HCT116 (cell line): ENCODE measurements at regions not wholly inside any gene's neighbourhood (a gene's known extent, or its start where the extent isn't known, plus 50 kb on each side); places are given as distances from the start of the nearest gene placed in this dataset.
"Not testable (repeated sequence)": the region's sequence is repeated elsewhere in the genome, so short reads cannot be mapped to it uniquely, and the experiment has no call there.

Experiments used
- EZH2 ChIP-seq: fragments of 200-600 bp; sonication (generic); IDR thresholded peaks from 2 replicates; pipeline ENCODE4 v1.6.1; 2017; ENCODE audit warnings: antibody characterized with exemption, mixed run types
- FOSL1 ChIP-seq: IDR thresholded peaks from 2 replicates; pipeline ENCODE4 v1.6.1; 2012; ENCODE audit warnings: low read depth
- POLR2A ChIP-seq: IDR thresholded peaks from 2 replicates; pipeline ENCODE4 v1.7.0; 2011; ENCODE audit warnings: borderline replicate concordance; ENCODE audit not compliant: insufficient read depth, insufficient read length; ENCODE audit errors: extremely low read depth
- RAD21 ChIP-seq: IDR thresholded peaks from 2 replicates; pipeline ENCODE4 v1.6.1; 2012; ENCODE audit warnings: low read depth, mild to moderate bottlenecking
- TCF7L2 ChIP-seq: IDR thresholded peaks from 2 replicates; pipeline ENCODE4 v1.7.0; 2011; ENCODE audit warnings: borderline replicate concordance, inconsistent platforms; ENCODE audit not compliant: insufficient read depth, insufficient read length; ENCODE audit errors: extremely low read depth
- ZNF274 ChIP-seq: fragments of 200-500 bp; sonication (Bioruptor generic); IDR thresholded peaks from 2 replicates; pipeline ENCODE4 v1.6.1; 2014; ENCODE audit warnings: mild to moderate bottlenecking, low read depth, low read length, inconsistent platforms
- TF ChIP-seq, protein P1 (sequence below), 3 experiments: fragments of 200-600 bp in 1 of 3; sonication (generic) in 1 of 3; IDR thresholded peaks in 2 of 3; conservative IDR thresholded peaks in 1 of 3; 2 replicates each; pipeline ENCODE4 v1.5.1; 2012 to 2017; ENCODE audit warnings: low read depth in 2 of 3, low read length in 2 of 3, antibody characterized with exemption in 1 of 3, borderline replicate concordance in 1 of 3, control low read depth in 1 of 3, mild to moderate bottlenecking in 1 of 3, mixed read lengths in 1 of 3, mixed run types in 1 of 3, moderate library complexity in 1 of 3; ENCODE audit not compliant: insufficient read depth in 1 of 3
- TF ChIP-seq, protein P2 (sequence below): IDR thresholded peaks from 2 replicates; pipeline ENCODE4 v1.6.1; 2012

DNA sequence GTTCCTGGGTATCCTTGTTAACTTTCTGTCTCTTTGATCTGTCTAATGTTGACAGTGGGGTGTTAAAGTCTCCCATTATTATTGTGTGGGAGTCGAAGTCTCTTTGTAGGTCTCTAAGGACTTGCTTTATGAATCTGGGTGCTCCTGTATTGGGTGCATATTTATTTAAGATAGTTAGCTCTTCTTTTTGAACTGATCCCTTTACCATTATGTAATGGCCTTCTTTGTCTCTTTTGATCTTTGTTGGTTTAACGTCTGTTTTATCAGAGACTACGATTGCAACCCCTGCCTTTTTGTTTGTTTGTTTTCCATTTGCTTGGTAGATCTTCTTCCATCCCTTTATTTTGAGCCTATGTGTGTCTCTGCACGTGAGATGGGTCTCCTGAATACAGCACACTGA, 612.4 kb upstream of the GBE1 start:
- TF ChIP-seq, protein P1, sequence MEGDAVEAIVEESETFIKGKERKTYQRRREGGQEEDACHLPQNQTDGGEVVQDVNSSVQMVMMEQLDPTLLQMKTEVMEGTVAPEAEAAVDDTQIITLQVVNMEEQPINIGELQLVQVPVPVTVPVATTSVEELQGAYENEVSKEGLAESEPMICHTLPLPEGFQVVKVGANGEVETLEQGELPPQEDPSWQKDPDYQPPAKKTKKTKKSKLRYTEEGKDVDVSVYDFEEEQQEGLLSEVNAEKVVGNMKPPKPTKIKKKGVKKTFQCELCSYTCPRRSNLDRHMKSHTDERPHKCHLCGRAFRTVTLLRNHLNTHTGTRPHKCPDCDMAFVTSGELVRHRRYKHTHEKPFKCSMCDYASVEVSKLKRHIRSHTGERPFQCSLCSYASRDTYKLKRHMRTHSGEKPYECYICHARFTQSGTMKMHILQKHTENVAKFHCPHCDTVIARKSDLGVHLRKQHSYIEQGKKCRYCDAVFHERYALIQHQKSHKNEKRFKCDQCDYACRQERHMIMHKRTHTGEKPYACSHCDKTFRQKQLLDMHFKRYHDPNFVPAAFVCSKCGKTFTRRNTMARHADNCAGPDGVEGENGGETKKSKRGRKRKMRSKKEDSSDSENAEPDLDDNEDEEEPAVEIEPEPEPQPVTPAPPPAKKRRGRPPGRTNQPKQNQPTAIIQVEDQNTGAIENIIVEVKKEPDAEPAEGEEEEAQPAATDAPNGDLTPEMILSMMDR (IDR thresholded peaks at IDR 0.05 in 2 of 3, conservative IDR thresholded peaks at IDR 0.05 in 1 of 3; ENCODE audit: borderline replicate concordance in 1 of 3, insufficient read depth in 1 of 3, low read depth in 2 of 3, low read length in 2 of 3): not testable (repeated sequence)
- not testable (repeated sequence) for TF ChIP-seq POLR2A, ZNF274, EZH2, RAD21, TCF7L2, FOSL1
- TF ChIP-seq, protein P2, sequence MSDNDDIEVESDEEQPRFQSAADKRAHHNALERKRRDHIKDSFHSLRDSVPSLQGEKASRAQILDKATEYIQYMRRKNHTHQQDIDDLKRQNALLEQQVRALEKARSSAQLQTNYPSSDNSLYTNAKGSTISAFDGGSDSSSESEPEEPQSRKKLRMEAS: not testable (repeated sequence)
